ENCODE measurements at regions not wholly inside any gene's neighbourhood (a gene's known extent, or its start where the extent isn't known, plus 50 kb on each side); places are given as distances from the start of the nearest gene placed in this dataset.

GRCh38 chr1:223006917-223007648 lies 136.0 kb downstream of the TLR5 start:
- intact Hi-C loops (cut with DNase I, micrococcal nuclease): no loop called here
- CTCF ChIA-PET: no interaction called here
- Mint-ChIP-seq H3K4me1 (no peaks in the 10 kb centered on the region), H3K9me3 (ENCODE audit: low read depth) (no peaks in the 10 kb centered on the region), H3K27me3 (peaks cover 9% of the 10 kb centered on the region), H3K36me3 (ENCODE audit: low read depth) (peaks cover 19% of the 10 kb centered on the region), H3K27ac (no peak overlapping the region), H3K4me3 (no peak overlapping the region)
- no peak for ATAC-seq
- DNase-seq: no peak
- POLR2A ChIA-PET: no interaction called here

- Mint-ChIP-seq H3K4me1 (no peaks in the 10 kb centered on the region), H3K27ac (no peak overlapping the region), H3K4me3 (no peak overlapping the region), H3K9me3 (ENCODE audit: low read depth) (no peaks in the 10 kb centered on the region), H3K27me3 (peaks cover 9% of the 10 kb centered on the region), H3K36me3 (ENCODE audit: low read depth) (peaks cover 13% of the 10 kb centered on the region)
- no peak for ATAC-seq
- CTCF ChIA-PET: no interaction called here
- POLR2A ChIA-PET: no interaction called here
- no peak for DNase-seq
- intact Hi-C loops (cut with DNase I, micrococcal nuclease): no loop called here
These were observed 135.1 kb downstream of the TLR5 start for GRCh38 chr1:223007935-223008334.

- ChIA-PET CTCF (no interaction called here), POLR2A (no interaction called here)
- no peaks in the 10 kb centered on the region for H3K9me3 Mint-ChIP-seq (ENCODE audit: low read depth)
- H3K27me3 Mint-ChIP-seq: peaks cover 9% of the 10 kb centered on the region
- no peak for DNase-seq
- ATAC-seq: no peak
- intact Hi-C loops (cut with DNase I, micrococcal nuclease): no loop called here
- H3K4me1 Mint-ChIP-seq: no peaks in the 10 kb centered on the region
- H3K27ac Mint-ChIP-seq: no peak overlapping the region
- H3K36me3 Mint-ChIP-seq (ENCODE audit: low read depth): peaks cover 9% of the 10 kb centered on the region
- H3K4me3 Mint-ChIP-seq: no peak overlapping the region
These were observed 134.2 kb downstream of the TLR5 start for GRCh38 chr1:223008808-223009207.

GRCh38 chr1:223009406-223009805 lies 133.6 kb downstream of the TLR5 start:
- H3K27me3 Mint-ChIP-seq: peaks cover 9% of the 10 kb centered on the region
- no peak for ATAC-seq
- ChIA-PET POLR2A (no interaction called here), CTCF (interaction anchor here (0.6 kb wide), 1 partner anchor 102 kb away, joined by 3 read pairs; no protein-coding TSS in a partner anchor)
- intact Hi-C loops (cut with DNase I, micrococcal nuclease): no loop called here
- no peak for DNase-seq
- H3K4me3 Mint-ChIP-seq: no peak overlapping the region
- H3K27ac Mint-ChIP-seq: no peak overlapping the region
- H3K4me1 Mint-ChIP-seq: no peaks in the 10 kb centered on the region
- no peaks in the 10 kb centered on the region for H3K9me3 Mint-ChIP-seq (ENCODE audit: low read depth)
- H3K36me3 Mint-ChIP-seq (ENCODE audit: low read depth): peaks cover 7% of the 10 kb centered on the region

GRCh38 chr1:223010582-223011504 lies 132.2 kb downstream of the TLR5 start:
- no peaks in the 10 kb centered on the region for H3K4me1 Mint-ChIP-seq

GRCh38 chr1:223011505-223011856 lies 131.6 kb downstream of the TLR5 start:
- ChIA-PET CTCF (interaction anchor here (0.5 kb wide), 1 partner anchor 63 kb away, joined by 3 read pairs; no protein-coding TSS in a partner anchor), POLR2A (no interaction called here)
- Mint-ChIP-seq H3K36me3 (ENCODE audit: low read depth) (no peaks in the 10 kb centered on the region), H3K27me3 (peaks cover 9% of the 10 kb centered on the region), H3K4me1 (no peaks in the 10 kb centered on the region), H3K4me3 (no peak overlapping the region), H3K9me3 (ENCODE audit: low read depth) (no peaks in the 10 kb centered on the region), H3K27ac (no peak overlapping the region)
- ATAC-seq: no peak
- intact Hi-C loops (cut with DNase I, micrococcal nuclease): no loop called here
- DNase-seq: no peak

More at GRCh38 chr1:223010582-223011504, 132.2 kb downstream of the TLR5 start:
- intact Hi-C loops (cut with DNase I, micrococcal nuclease): no loop called here
- no peak for ATAC-seq
- Mint-ChIP-seq H3K27ac (no peak overlapping the region), H3K4me3 (no peak overlapping the region), H3K9me3 (ENCODE audit: low read depth) (no peaks in the 10 kb centered on the region), H3K27me3 (peaks cover 9% of the 10 kb centered on the region), H3K36me3 (ENCODE audit: low read depth) (no peaks in the 10 kb centered on the region)
- CTCF ChIA-PET: interaction anchor here (0.5 to 0.7 kb wide), 2 partner anchors 62 to 868 kb away, joined by 3 to 4 read pairs; no protein-coding TSS in a partner anchor
- no peak for DNase-seq
- POLR2A ChIA-PET: no interaction called here

- DNase-seq: no peak
- ChIA-PET POLR2A (no interaction called here), CTCF (no interaction called here)
- Mint-ChIP-seq H3K4me1 (no peaks in the 10 kb centered on the region), H3K4me3 (no peak overlapping the region), H3K36me3 (ENCODE audit: low read depth) (no peaks in the 10 kb centered on the region), H3K9me3 (ENCODE audit: low read depth) (no peaks in the 10 kb centered on the region), H3K27me3 (peaks cover 9% of the 10 kb centered on the region), H3K27ac (no peak overlapping the region)
- no peak for ATAC-seq
- intact Hi-C loops (cut with DNase I, micrococcal nuclease): no loop called here
These were observed 130.8 kb downstream of the TLR5 start for GRCh38 chr1:223012176-223012788.

GRCh38 chr1:223012938-223013337 lies 130.1 kb downstream of the TLR5 start:
- Mint-ChIP-seq H3K27ac (no peak overlapping the region), H3K9me3 (ENCODE audit: low read depth) (no peaks in the 10 kb centered on the region), H3K4me3 (no peak overlapping the region), H3K27me3 (peaks cover 9% of the 10 kb centered on the region), H3K4me1 (no peaks in the 10 kb centered on the region), H3K36me3 (ENCODE audit: low read depth) (no peaks in the 10 kb centered on the region)
- no peak for DNase-seq
- intact Hi-C loops (cut with DNase I, micrococcal nuclease): no loop called here
- POLR2A ChIA-PET: no interaction called here
- CTCF ChIA-PET: no interaction called here
- ATAC-seq: no peak

- H3K36me3 Mint-ChIP-seq (ENCODE audit: low read depth): no peaks in the 10 kb centered on the region
- no peak for ATAC-seq
- H3K27ac Mint-ChIP-seq: no peak overlapping the region
- intact Hi-C loops (cut with DNase I, micrococcal nuclease): no loop called here
- H3K4me1 Mint-ChIP-seq: no peaks in the 10 kb centered on the region
- H3K9me3 Mint-ChIP-seq (ENCODE audit: low read depth): no peaks in the 10 kb centered on the region
- peaks cover 9% of the 10 kb centered on the region for H3K27me3 Mint-ChIP-seq
- POLR2A ChIA-PET: no interaction called here
- DNase-seq: no peak
- CTCF ChIA-PET: no interaction called here
- H3K4me3 Mint-ChIP-seq: no peak overlapping the region
These were observed 128.7 kb downstream of the TLR5 start for GRCh38 chr1:223014142-223014873.

GRCh38 chr1:223016381-223016780 lies 126.7 kb downstream of the TLR5 start:
- ChIA-PET CTCF (no interaction called here), POLR2A (no interaction called here)
- Mint-ChIP-seq H3K9me3 (ENCODE audit: low read depth) (no peaks in the 10 kb centered on the region), H3K36me3 (ENCODE audit: low read depth) (no peaks in the 10 kb centered on the region), H3K4me1 (no peaks in the 10 kb centered on the region), H3K27ac (no peak overlapping the region), H3K4me3 (no peak overlapping the region), H3K27me3 (peaks cover 2% of the 10 kb centered on the region)
- ATAC-seq: no peak
- no peak for DNase-seq
- intact Hi-C loops (cut with DNase I, micrococcal nuclease): no loop called here

GRCh38 chr1:223016890-223017289 lies 126.2 kb downstream of the TLR5 start:
- no peak for ATAC-seq
- POLR2A ChIA-PET: no interaction called here
- intact Hi-C loops (cut with DNase I, micrococcal nuclease): no loop called here
- no peak overlapping the region for H3K27ac Mint-ChIP-seq
- no peak overlapping the region for H3K4me3 Mint-ChIP-seq
- no peaks in the 10 kb centered on the region for H3K4me1 Mint-ChIP-seq
- no peaks in the 10 kb centered on the region for H3K27me3 Mint-ChIP-seq
- H3K36me3 Mint-ChIP-seq (ENCODE audit: low read depth): no peaks in the 10 kb centered on the region
- CTCF ChIA-PET: no interaction called here
- no peak for DNase-seq
- no peaks in the 10 kb centered on the region for H3K9me3 Mint-ChIP-seq (ENCODE audit: low read depth)
